H1 (cell line): ENCODE measurements at regions not wholly inside any gene's neighbourhood (a gene's known extent, or its start where the extent isn't known, plus 50 kb on each side); places are given as distances from the start of the nearest gene placed in this dataset.

Source experiments
- CTCF ChIA-PET: fragments of 300-600 bp; sonication (Branson Sonifier 250); formaldehyde crosslinking; loops from one replicate; lab custom pipeline; 2021; ENCODE audit not compliant: partially characterized antibody; lab: Charles Lee
- POLR2A ChIA-PET: fragments of 300-600 bp; sonication (Branson Sonifier 250); formaldehyde crosslinking; loops from one replicate; lab custom pipeline; 2021; ENCODE audit warnings: inconsistent platforms; ENCODE audit not compliant: partially characterized antibody; lab: Charles Lee
- DNase-seq, 2 experiments: peaks; one replicate each; pipeline versions ENCODE4 v3.0.0 to v3.0.0-alpha.2; 2010 to 2022; ENCODE audit warnings: low spot score in 2 of 2, low read depth in 1 of 2, mixed read lengths in 1 of 2
- FAIRE-seq: peaks from 2 replicates; lab custom pipeline; 2011; peaks lifted over from hg19 to GRCh38; lab: Jason Lieb, UNC
- H2AFZ ChIP-seq: 2 replicates; pipeline ENCODE4 v1.8.1; 2012; ENCODE audit warnings: low read length, inconsistent platforms
- H2AK5ac ChIP-seq: 2 replicates; pipeline ENCODE4 v1.6.1; 2013; ENCODE audit warnings: low read depth, low read length
- H2BK120ac ChIP-seq: replicated peaks from 2 replicates; pipeline ENCODE3; 2013; ENCODE audit warnings: low read depth, low read length, inconsistent platforms
- H2BK12ac ChIP-seq: 2 replicates; pipeline ENCODE4 v1.6.1; 2013; ENCODE audit warnings: low read depth, low read length
- H2BK15ac ChIP-seq: 2 replicates; pipeline ENCODE4 v1.6.1; 2013; ENCODE audit warnings: low read length
- H2BK20ac ChIP-seq: 2 replicates; pipeline ENCODE4 v1.6.1; 2013; ENCODE audit warnings: low read length
- H2BK5ac ChIP-seq: 2 replicates; pipeline ENCODE4 v1.6.1; 2013; ENCODE audit warnings: low read depth, low read length
- H3K14ac ChIP-seq: 2 replicates; pipeline ENCODE4 v1.6.1; 2013; ENCODE audit warnings: inconsistent platforms; ENCODE audit not compliant: insufficient read length
- H3K18ac ChIP-seq: 2 replicates; pipeline ENCODE4 v1.6.1; 2013; ENCODE audit warnings: low read length; ENCODE audit errors: extremely low read depth
- H3K23ac ChIP-seq: 2 replicates; pipeline ENCODE4 v1.6.1; 2013; ENCODE audit warnings: inconsistent platforms; ENCODE audit not compliant: insufficient read length
- H3K23me2 ChIP-seq: 2 replicates; pipeline ENCODE4 v1.6.1; 2013; ENCODE audit warnings: low read depth, low read length
- H3K27ac ChIP-seq: 2 replicates; pipeline ENCODE4 v1.6.1; 2011; ENCODE audit warnings: low read depth, low read length, inconsistent platforms
- H3K27me3 ChIP-seq, 4 experiments: replicated peaks in 1 of 4; 1 replicate in 1 of 4; 2 replicates in 3 of 4; pipeline versions ENCODE4 v1.6.1 to v1.8.1; 2011 to 2013; ENCODE audit warnings: low read length in 3 of 4, mild to moderate bottlenecking in 3 of 4, inconsistent platforms in 2 of 4, mixed read lengths in 2 of 4, moderate library complexity in 1 of 4; ENCODE audit not compliant: control insufficient read depth in 3 of 4, insufficient read depth in 3 of 4; ENCODE audit errors: extremely low read depth in 1 of 4
- H3K36me3 ChIP-seq, 4 experiments: 2 replicates each; pipeline versions ENCODE4 v1.6.1 to v1.8.1; 2011 to 2013; ENCODE audit warnings: mild to moderate bottlenecking in 4 of 4, low read length in 3 of 4, moderate library complexity in 2 of 4, control low read depth in 1 of 4, inconsistent platforms in 1 of 4; ENCODE audit not compliant: insufficient read depth in 4 of 4, control insufficient read depth in 2 of 4
- H3K4ac ChIP-seq: replicated peaks from 2 replicates; pipeline ENCODE3; 2013; ENCODE audit warnings: low read length, low read depth, mixed read lengths, inconsistent platforms; ENCODE audit not compliant: insufficient read length
- H3K4me1 ChIP-seq, 4 experiments: replicated peaks in 1 of 4; 1 replicate in 1 of 4; 2 replicates in 3 of 4; pipeline versions ENCODE4 v1.6.1 to v1.8.1; 2011 to 2013; ENCODE audit warnings: low read length in 3 of 4, inconsistent platforms in 2 of 4, mixed read lengths in 1 of 4; ENCODE audit not compliant: insufficient read depth in 4 of 4, control insufficient read depth in 3 of 4
- H3K4me2 ChIP-seq, 2 experiments: 2 replicates each; pipeline versions ENCODE4 v1.6.1 to v1.8.1; 2011 to 2013; ENCODE audit warnings: low read depth in 2 of 2, low read length in 2 of 2, control low read depth in 1 of 2, inconsistent platforms in 1 of 2, mild to moderate bottlenecking in 1 of 2; ENCODE audit not compliant: insufficient read depth in 1 of 2
- H3K4me3 ChIP-seq, 4 experiments: fragments of 200-600, 300-600 bp in 1 of 4; sonication (generic), shearing (Covaris generic), sonication (Bioruptor Twin) in 1 of 4; 2 replicates each; pipeline versions ENCODE4 v1.5.1 to v1.8.1; 2011 to 2016; ENCODE audit warnings: low read length in 4 of 4, low read depth in 3 of 4, control low read depth in 2 of 4, inconsistent platforms in 2 of 4, mild to moderate bottlenecking in 2 of 4, mixed read lengths in 1 of 4, moderate library complexity in 1 of 4; ENCODE audit not compliant: insufficient read depth in 2 of 4; ENCODE audit errors: extremely low read depth in 1 of 4
- H3K56ac ChIP-seq: replicated peaks from 2 replicates; pipeline ENCODE3; 2013; ENCODE audit warnings: low read depth, mild to moderate bottlenecking, mixed read lengths, low read length, inconsistent platforms; ENCODE audit not compliant: insufficient read length
- H3K79me1 ChIP-seq: 2 replicates; pipeline ENCODE4 v1.6.1; 2013; ENCODE audit warnings: low read depth, low read length, control low read depth
- H3K79me2 ChIP-seq, 2 experiments: 2 replicates each; pipeline versions ENCODE4 v1.6.1 to v1.8.1; 2012 to 2013; ENCODE audit warnings: low read length in 2 of 2, mild to moderate bottlenecking in 2 of 2, inconsistent platforms in 1 of 2; ENCODE audit not compliant: insufficient read depth in 2 of 2, control insufficient read depth in 1 of 2
- H3K9ac ChIP-seq, 4 experiments: replicated peaks in 1 of 4; 1 replicate in 1 of 4; 2 replicates in 3 of 4; pipeline versions ENCODE4 v1.6.1 to v1.8.1; 2011 to 2013; ENCODE audit warnings: low read depth in 3 of 4, low read length in 3 of 4, control low read depth in 2 of 4, mild to moderate bottlenecking in 2 of 4, moderate library complexity in 2 of 4, inconsistent platforms in 1 of 4; ENCODE audit errors: extremely low read depth in 1 of 4
- H3K9me3 ChIP-seq, 2 experiments: 2 replicates each; pipeline versions ENCODE4 v1.6.1 to v1.8.1; 2012 to 2013; ENCODE audit warnings: mild to moderate bottlenecking in 2 of 2, moderate library complexity in 2 of 2, control low read depth in 1 of 2, inconsistent platforms in 1 of 2, low read depth in 1 of 2, low read length in 1 of 2, mixed read lengths in 1 of 2; ENCODE audit not compliant: insufficient read depth in 2 of 2
- H4K20me1 ChIP-seq, 2 experiments: replicated peaks in 1 of 2; 2 replicates each; pipeline versions ENCODE3 to v1.8.1; 2011 to 2013; ENCODE audit warnings: inconsistent platforms in 2 of 2, low read length in 2 of 2, mild to moderate bottlenecking in 1 of 2; ENCODE audit not compliant: insufficient read depth in 2 of 2, control insufficient read depth in 1 of 2
- H4K5ac ChIP-seq: 2 replicates; pipeline ENCODE4 v1.6.1; 2013; ENCODE audit warnings: low read length, low read depth, mixed read lengths, inconsistent platforms; ENCODE audit not compliant: insufficient read length
- H4K8ac ChIP-seq: 2 replicates; pipeline ENCODE4 v1.8.0; 2013; ENCODE audit warnings: mild to moderate bottlenecking, moderate library complexity, low read length, inconsistent platforms; ENCODE audit not compliant: insufficient read depth; ENCODE audit errors: extremely low read depth
- H4K91ac ChIP-seq: replicated peaks from 2 replicates; pipeline ENCODE3; 2013; ENCODE audit warnings: low read length, mixed read lengths, inconsistent platforms; ENCODE audit not compliant: insufficient read length
- CTBP2 ChIP-seq: IDR thresholded peaks from 2 replicates; pipeline ENCODE4 v1.7.0; 2011; ENCODE audit warnings: borderline replicate concordance, mild to moderate bottlenecking, moderate library complexity, mixed read lengths, low read length; ENCODE audit not compliant: insufficient read depth, insufficient read length
- EP300 ChIP-seq, 2 experiments: IDR thresholded peaks; 1 replicate in 1 of 2; 2 replicates in 1 of 2; pipeline ENCODE4 v1.6.1; 2011 to 2012; ENCODE audit warnings: low read depth in 2 of 2, low read length in 2 of 2, mild to moderate bottlenecking in 2 of 2, borderline replicate concordance in 1 of 2, inconsistent platforms in 1 of 2, moderate library complexity in 1 of 2
- POLR2A ChIP-seq, 2 experiments: IDR thresholded peaks; 1 replicate in 1 of 2; 2 replicates in 1 of 2; pipeline ENCODE4 v1.6.1; 2011; ENCODE audit warnings: low read depth in 2 of 2, low read length in 2 of 2, mild to moderate bottlenecking in 2 of 2; ENCODE audit errors: control extremely low read depth in 1 of 2
- POLR2AphosphoS5 ChIP-seq: IDR thresholded peaks from 2 replicates; pipeline ENCODE4 v1.6.1; 2011; ENCODE audit warnings: low read depth, low read length
- YY1 ChIP-seq: IDR thresholded peaks from 2 replicates; pipeline ENCODE4 v1.6.1; 2011; ENCODE audit warnings: low read depth, mild to moderate bottlenecking, low read length
- WGBS, 2 experiments: shearing (Covaris generic) in 1 of 2; methylation state at CpG; one replicate each; pipeline versions ENCODE4 v1.1.6 to v1.1.7; 2013 to 2015; ENCODE audit warnings: low lambda C conversion rate in 2 of 2, mixed read lengths in 2 of 2, inconsistent platforms in 1 of 2, low coverage in 1 of 2, missing lambda C conversion rate in 1 of 2; ENCODE audit not compliant: insufficient replicate concordance in 2 of 2, insufficient coverage in 1 of 2, insufficient read length in 1 of 2; ENCODE audit errors: extremely low coverage in 1 of 2, missing lambda C conversion rate in 1 of 2; 5-methylcytosine and 5-hydroxymethylcytosine counted together
- TF ChIP-seq, protein P1 (sequence below): IDR thresholded peaks from 2 replicates; pipeline ENCODE4 v1.6.1; 2011; ENCODE audit warnings: low read length, improper control_type of control experiment

DNA sequence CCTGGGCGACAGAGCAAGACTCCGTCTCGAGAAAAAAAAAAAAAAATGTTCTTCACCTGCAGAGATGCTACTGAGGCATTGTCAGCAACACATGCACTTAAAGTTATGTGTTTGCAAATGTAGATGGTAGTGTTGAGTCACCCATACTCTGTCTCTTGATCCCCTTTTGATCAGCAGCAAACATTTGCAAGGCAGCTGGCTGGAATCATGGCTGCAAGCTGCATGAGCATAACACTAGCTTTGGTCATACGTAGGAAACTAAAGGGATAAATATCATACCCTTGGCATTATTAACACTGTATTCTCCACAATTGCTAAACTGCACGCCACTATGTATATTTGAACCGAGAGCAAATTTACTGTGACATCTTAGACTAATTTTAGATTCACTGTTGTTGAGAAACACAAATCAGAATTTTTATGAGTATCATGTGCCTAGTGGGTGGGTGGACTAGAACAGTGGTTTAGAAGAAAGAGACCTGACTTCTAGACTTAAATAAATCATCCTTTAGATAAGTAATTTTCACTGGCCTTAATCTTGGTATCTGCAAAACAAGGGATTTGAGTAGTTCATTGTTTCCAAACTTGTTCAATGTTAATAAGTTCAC is 229.3 kb upstream of the MEOX2 start:
- H3K27ac ChIP-seq = no peak overlapping the region
- no peak overlapping the region for H4K91ac ChIP-seq
- WGBS, 2 experiments = 89% methylated on average over 6 of the region's 6 CpGs; no CpG with 5 or more reads in 1 of the 2 experiments
- H3K4me2 ChIP-seq = no peak overlapping the region
- H4K5ac ChIP-seq = no peak overlapping the region
- H3K79me2 ChIP-seq = no peaks in the 10 kb centered on the region
- no peak overlapping the region for H4K8ac ChIP-seq
- no peak overlapping the region for H2BK20ac ChIP-seq
- H3K4me3 ChIP-seq = no peak overlapping the region
- no peak overlapping the region for H3K18ac ChIP-seq
- TF ChIP-seq POLR2AphosphoS5 (no peak), CTBP2 (no peak), EP300 (IDR thresholded peaks at IDR 0.05; ENCODE audit: borderline replicate concordance in 1 of 2, low read depth in 2 of 2, low read length in 2 of 2) (no peak), POLR2A (IDR thresholded peaks at IDR 0.05; ENCODE audit: control extremely low read depth in 1 of 2, low read depth in 2 of 2, low read length in 2 of 2) (no peak), YY1 (no peak)
- TF ChIP-seq, protein P1, sequence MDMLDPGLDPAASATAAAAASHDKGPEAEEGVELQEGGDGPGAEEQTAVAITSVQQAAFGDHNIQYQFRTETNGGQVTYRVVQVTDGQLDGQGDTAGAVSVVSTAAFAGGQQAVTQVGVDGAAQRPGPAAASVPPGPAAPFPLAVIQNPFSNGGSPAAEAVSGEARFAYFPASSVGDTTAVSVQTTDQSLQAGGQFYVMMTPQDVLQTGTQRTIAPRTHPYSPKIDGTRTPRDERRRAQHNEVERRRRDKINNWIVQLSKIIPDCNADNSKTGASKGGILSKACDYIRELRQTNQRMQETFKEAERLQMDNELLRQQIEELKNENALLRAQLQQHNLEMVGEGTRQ = no peak
- H3K4ac ChIP-seq = no peak overlapping the region
- H3K23me2 ChIP-seq = no peaks in the 10 kb centered on the region
- no peak overlapping the region for H2BK15ac ChIP-seq
- H3K9ac ChIP-seq = no peak overlapping the region
- H3K36me3 ChIP-seq = no peaks in the 10 kb centered on the region
- no peaks in the 10 kb centered on the region for H4K20me1 ChIP-seq
- H2BK12ac ChIP-seq = no peak overlapping the region
- H2BK5ac ChIP-seq = no peak overlapping the region
- ChIA-PET CTCF (interaction anchor here (0.7 kb wide), 1 partner anchor 151 kb away, joined by 4 read pairs; no protein-coding TSS in a partner anchor), POLR2A (no interaction called here)
- FAIRE-seq (no peak), DNase-seq (no peak)
- no peak overlapping the region for H3K14ac ChIP-seq
- H3K27me3 ChIP-seq = no peaks in the 10 kb centered on the region
- no peak overlapping the region for H3K23ac ChIP-seq
- H3K56ac ChIP-seq = no peak overlapping the region
- no peak overlapping the region for H2BK120ac ChIP-seq
- no peaks in the 10 kb centered on the region for H3K79me1 ChIP-seq
- H3K4me1 ChIP-seq = no peaks in the 10 kb centered on the region
- H2AK5ac ChIP-seq = no peak overlapping the region
- no peak overlapping the region for H2AFZ ChIP-seq
- H3K9me3 ChIP-seq = no peaks in the 10 kb centered on the region
